Common myeloid progenitor, CD34-positive (primary cell): ENCODE measurements at regions not wholly inside any gene's neighbourhood (a gene's known extent, or its start where the extent isn't known, plus 50 kb on each side); places are given as distances from the start of the nearest gene placed in this dataset.

ENCODE experiments used
- CTCF ChIA-PET: fragments of 350-600 bp; sonication (Branson Sonifier 250); formaldehyde crosslinking; loops from one replicate; lab custom pipeline; 2021; ENCODE audit warnings: antibody characterized with exemption; lab: Charles Lee
- POLR2A ChIA-PET: fragments of 350-600 bp; sonication (Branson Sonifier 250); formaldehyde crosslinking; loops from one replicate; lab custom pipeline; 2021; ENCODE audit warnings: antibody characterized with exemption; lab: Charles Lee
- DNase-seq, 3 donors: peaks; one replicate each; pipeline versions ENCODE4 v3.0.0 to v3.0.0-alpha.2; 2013
- H3K27ac ChIP-seq, 2 experiments: 1 replicate in 1 of 2; 2 replicates in 1 of 2; pipeline ENCODE4 v1.7.0; 2013; ENCODE audit warnings: inconsistent platforms in 2 of 2, low read length in 2 of 2, mild to moderate bottlenecking in 2 of 2, low read depth in 1 of 2, moderate library complexity in 1 of 2; ENCODE audit not compliant: severe bottlenecking in 2 of 2, insufficient read depth in 1 of 2, poor library complexity in 1 of 2
- H3K27me3 ChIP-seq, 5 experiments: replicated peaks in 2 of 5; 1 replicate in 3 of 5; 2 replicates in 2 of 5; pipeline versions ENCODE4 v1.6.1 to v1.7.0; 2013; ENCODE audit warnings: low read length in 4 of 5, mild to moderate bottlenecking in 2 of 5, moderate library complexity in 2 of 5, inconsistent platforms in 1 of 5; ENCODE audit not compliant: insufficient read depth in 5 of 5, control insufficient read depth in 4 of 5
- H3K36me3 ChIP-seq, 4 experiments: 1 replicate in 2 of 4; 2 replicates in 2 of 4; pipeline versions ENCODE4 v1.6.1 to v1.7.0; 2013; ENCODE audit warnings: low read length in 3 of 4, control low read depth in 1 of 4, mild to moderate bottlenecking in 1 of 4; ENCODE audit not compliant: control insufficient read depth in 4 of 4, insufficient read depth in 4 of 4
- H3K4me1 ChIP-seq, 4 experiments: 1 replicate in 3 of 4; 2 replicates in 1 of 4; pipeline versions ENCODE4 v1.6.1 to v1.7.1; 2013; ENCODE audit warnings: low read length in 3 of 4, mild to moderate bottlenecking in 3 of 4, control low read depth in 1 of 4, inconsistent platforms in 1 of 4, moderate library complexity in 1 of 4; ENCODE audit not compliant: control insufficient read depth in 4 of 4, insufficient read depth in 4 of 4; ENCODE audit errors: control extremely low read depth in 1 of 4
- H3K4me3 ChIP-seq, 7 experiments: 1 replicate in 4 of 7; 2 replicates in 3 of 7; pipeline versions ENCODE4 v1.5.1 to v1.7.0; 2013; ENCODE audit warnings: mild to moderate bottlenecking in 7 of 7, low read length in 6 of 7, moderate library complexity in 6 of 7, inconsistent platforms in 2 of 7, low read depth in 2 of 7, control low read depth in 1 of 7; ENCODE audit not compliant: insufficient read depth in 4 of 7, control insufficient read depth in 1 of 7; ENCODE audit errors: extremely low read depth in 1 of 7
- H3K9me3 ChIP-seq, 5 experiments: 1 replicate in 4 of 5; 2 replicates in 1 of 5; pipeline versions ENCODE4 v1.6.1 to v1.7.1; 2013; ENCODE audit warnings: low read length in 4 of 5, mild to moderate bottlenecking in 2 of 5, inconsistent platforms in 1 of 5, low read depth in 1 of 5, moderate library complexity in 1 of 5; ENCODE audit not compliant: control insufficient read depth in 4 of 5, insufficient read depth in 2 of 5; ENCODE audit errors: control extremely low read depth in 1 of 5
- WGBS: methylation state at CpG from one replicate; pipeline ENCODE4 v1.1.5; 2013; ENCODE audit not compliant: insufficient coverage; 5-methylcytosine and 5-hydroxymethylcytosine counted together

GRCh38 chr16:79297805-79298204 is 302.7 kb downstream of the MAF start:
- DNase-seq, result no peak
- H3K27ac ChIP-seq, result no peak overlapping the region
- no peak overlapping the region for H3K4me3 ChIP-seq
- WGBS, result 100% methylated on average over 3 of the region's 4 CpGs
- no peaks in the 10 kb centered on the region for H3K27me3 ChIP-seq
- ChIA-PET CTCF (no interaction called here), POLR2A (no interaction called here)
- H3K36me3 ChIP-seq, result no peaks in the 10 kb centered on the region
- H3K9me3 ChIP-seq, result no peaks in the 10 kb centered on the region
- no peaks in the 10 kb centered on the region for H3K4me1 ChIP-seq

GRCh38 chr16:79297296-79297695 is 303.2 kb downstream of the MAF start:
- ChIA-PET POLR2A (no interaction called here), CTCF (interaction anchor here (1.1 kb wide), 1 partner anchor 18 kb away, joined by 3 read pairs; no protein-coding TSS in a partner anchor)

GRCh38 chr16:79296491-79296890 is 304.0 kb downstream of the MAF start:
- H3K36me3 ChIP-seq, result no peaks in the 10 kb centered on the region
- H3K27me3 ChIP-seq, result no peaks in the 10 kb centered on the region
- ChIA-PET CTCF (interaction anchor here (1.1 kb wide), 1 partner anchor 17 kb away, joined by 3 read pairs; no protein-coding TSS in a partner anchor), POLR2A (interaction anchor here (0.6 kb wide), 1 partner anchor 788 kb away, joined by 4 read pairs; no protein-coding TSS in a partner anchor)
- DNase-seq, result no peak
- H3K27ac ChIP-seq, result no peak overlapping the region
- no peaks in the 10 kb centered on the region for H3K4me1 ChIP-seq
- H3K9me3 ChIP-seq, result no peaks in the 10 kb centered on the region
- no peak overlapping the region for H3K4me3 ChIP-seq
- 94% methylated on average over 3 of the region's 4 CpGs for WGBS

More at GRCh38 chr16:79297296-79297695, 303.2 kb downstream of the MAF start:
- no peak for DNase-seq
- WGBS, result 99% methylated on average over 7 of the region's 9 CpGs
- H3K36me3 ChIP-seq, result no peaks in the 10 kb centered on the region
- H3K4me1 ChIP-seq, result no peaks in the 10 kb centered on the region
- H3K27ac ChIP-seq, result no peak overlapping the region
- H3K9me3 ChIP-seq, result no peaks in the 10 kb centered on the region
- no peaks in the 10 kb centered on the region for H3K27me3 ChIP-seq
- H3K4me3 ChIP-seq, result no peak overlapping the region

- no peak for DNase-seq
- Histone ChIP-seq H3K36me3 (no peaks in the 10 kb centered on the region), H3K4me1 (no peaks in the 10 kb centered on the region), H3K9me3 (no peaks in the 10 kb centered on the region), H3K27ac (no peak overlapping the region), H3K4me3 (no peak overlapping the region), H3K27me3 (no peaks in the 10 kb centered on the region)
- CTCF ChIA-PET, result no interaction called here
- POLR2A ChIA-PET, result interaction anchor here (0.6 kb wide), 1 partner anchor 789 kb away, joined by 4 read pairs; no protein-coding TSS in a partner anchor
- WGBS, result 100% methylated on average over 3 of the region's 5 CpGs
Measured at GRCh38 chr16:79295746-79296145, 304.8 kb downstream of the MAF start.

GRCh38 chr16:79295162-79295561 is 305.4 kb downstream of the MAF start:
- POLR2A ChIA-PET, result no interaction called here
- no peaks in the 10 kb centered on the region for H3K4me1 ChIP-seq
- H3K27ac ChIP-seq, result no peak overlapping the region
- CTCF ChIA-PET, result interaction anchor here (0.9 kb wide), 1 partner anchor 10 kb away, joined by 3 read pairs; no protein-coding TSS in a partner anchor
- H3K36me3 ChIP-seq, result no peaks in the 10 kb centered on the region
- DNase-seq, result no peak
- no peak overlapping the region for H3K4me3 ChIP-seq
- H3K9me3 ChIP-seq, result no peaks in the 10 kb centered on the region
- 62% methylated on average over 7 of the region's 8 CpGs for WGBS
- H3K27me3 ChIP-seq, result no peaks in the 10 kb centered on the region

- Histone ChIP-seq H3K4me3 (no peak overlapping the region), H3K4me1 (no peaks in the 10 kb centered on the region), H3K27ac (no peak overlapping the region), H3K36me3 (no peaks in the 10 kb centered on the region), H3K9me3 (no peaks in the 10 kb centered on the region), H3K27me3 (no peaks in the 10 kb centered on the region)
- CTCF ChIA-PET, result interaction anchor here (0.9 to 1.3 kb wide), 2 partner anchors 9 to 12 kb away, joined by 3 read pairs; no protein-coding TSS in a partner anchor
- WGBS, result no CpG with 5 or more reads among the region's 2 CpGs
- no peak for DNase-seq
- POLR2A ChIA-PET, result no interaction called here
Measured at GRCh38 chr16:79294568-79294967, 306.0 kb downstream of the MAF start.

- no peaks in the 10 kb centered on the region for H3K36me3 ChIP-seq
- H3K9me3 ChIP-seq, result no peaks in the 10 kb centered on the region
- no peaks in the 10 kb centered on the region for H3K4me1 ChIP-seq
- 94% methylated on average over 4 of the region's 4 CpGs for WGBS
- CTCF ChIA-PET, result interaction anchor here (0.9 to 1.3 kb wide), 2 partner anchors 9 to 11 kb away, joined by 3 read pairs; no protein-coding TSS in a partner anchor
- H3K27ac ChIP-seq, result no peak overlapping the region
- POLR2A ChIA-PET, result interaction anchor here (0.6 kb wide), 1 partner anchor 204 kb away, joined by 4 read pairs; no protein-coding TSS in a partner anchor
- no peaks in the 10 kb centered on the region for H3K27me3 ChIP-seq
- H3K4me3 ChIP-seq, result no peak overlapping the region
- DNase-seq, result no peak
Measured at GRCh38 chr16:79293836-79294460, 306.6 kb downstream of the MAF start.
